IPS DF 6.9 (cell line): ENCODE measurements at regions not wholly inside any gene's neighbourhood (a gene's known extent, or its start where the extent isn't known, plus 50 kb on each side); places are given as distances from the start of the nearest gene placed in this dataset.

Source experiments
- DNase-seq: peaks from one replicate; pipeline ENCODE4 v3.0.0-alpha.2; 2013; ENCODE audit warnings: low read depth, low spot score
- H3K27ac ChIP-seq: one replicate; pipeline ENCODE4 v1.5.1; 2013; ENCODE audit warnings: low read length, control low read depth
- H3K27me3 ChIP-seq: 2 replicates; pipeline ENCODE4 v1.6.1; 2013; ENCODE audit warnings: mild to moderate bottlenecking, low read length; ENCODE audit not compliant: control insufficient read depth, insufficient read depth
- H3K36me3 ChIP-seq: 2 replicates; pipeline ENCODE4 v1.6.1; 2013; ENCODE audit warnings: low read length; ENCODE audit not compliant: control insufficient read depth, insufficient read depth
- H3K4me1 ChIP-seq: 2 replicates; pipeline ENCODE4 v1.6.1; 2013; ENCODE audit warnings: low read length; ENCODE audit not compliant: control insufficient read depth, insufficient read depth
- H3K4me3 ChIP-seq: 2 replicates; pipeline ENCODE4 v1.5.1; 2013; ENCODE audit warnings: mild to moderate bottlenecking, low read length
- H3K9me3 ChIP-seq: 2 replicates; pipeline ENCODE4 v1.6.1; 2013; ENCODE audit warnings: low read length, inconsistent platforms; ENCODE audit not compliant: control insufficient read depth, insufficient read depth
- WGBS: extraction: QIAGEN DNeasy Blood & Tissue Kit; methylation state at CpG from one replicate; pipeline ENCODE4 v1.1.7; 2013; ENCODE audit warnings: mixed read lengths, missing lambda C conversion rate; ENCODE audit not compliant: insufficient read length, insufficient coverage; 5-methylcytosine and 5-hydroxymethylcytosine counted together

DNA sequence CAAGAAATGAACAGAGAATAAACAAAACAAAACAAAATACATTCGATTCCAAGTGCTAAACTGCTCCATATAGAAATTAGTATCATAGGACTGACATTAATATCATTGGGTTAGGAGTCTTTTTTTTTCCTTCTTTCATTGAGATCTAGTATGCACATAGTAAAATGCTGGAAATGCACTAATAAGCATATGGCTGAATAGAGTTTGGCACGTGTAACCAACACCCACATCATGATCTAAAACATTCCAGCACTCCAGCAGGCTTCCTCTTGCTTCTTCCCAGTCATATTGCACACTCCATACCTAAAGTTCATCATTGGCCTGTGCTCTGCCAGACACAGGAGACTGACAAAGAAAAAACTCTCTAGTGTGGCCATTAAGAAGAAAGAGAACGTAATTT lies 117.5 kb downstream of the POU4F1 start:
- H3K27me3 ChIP-seq: no peaks in the 10 kb centered on the region
- no peak for DNase-seq
- no peaks in the 10 kb centered on the region for H3K36me3 ChIP-seq
- no peak overlapping the region for H3K27ac ChIP-seq
- no peaks in the 10 kb centered on the region for H3K9me3 ChIP-seq
- H3K4me1 ChIP-seq: no peaks in the 10 kb centered on the region
- no CpG with 5 or more reads among the region's 3 CpGs for WGBS
- H3K4me3 ChIP-seq: no peak overlapping the region

DNA sequence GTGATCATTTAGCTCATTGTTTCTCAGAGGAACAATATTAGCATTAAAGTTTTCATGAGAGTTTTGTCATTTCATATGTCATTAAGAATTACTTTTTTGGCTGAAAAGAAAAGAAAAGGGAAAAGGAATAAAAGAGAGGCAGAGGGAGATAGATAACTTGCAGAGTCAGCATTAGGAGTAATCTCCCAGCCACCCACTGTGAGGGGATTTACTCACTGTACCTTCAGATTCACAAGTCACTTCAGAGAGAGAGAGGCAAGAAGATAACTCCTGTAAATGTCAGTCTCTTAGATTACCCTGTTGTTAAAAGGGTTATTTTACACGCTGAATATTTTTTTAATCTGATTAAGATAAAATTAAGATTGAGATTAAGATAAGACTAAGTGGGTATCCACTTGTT lies 125.2 kb downstream of the POU4F1 start:
- DNase-seq: no peak
- Histone ChIP-seq H3K36me3 (no peaks in the 10 kb centered on the region), H3K27ac (no peak overlapping the region), H3K4me3 (no peak overlapping the region), H3K4me1 (no peaks in the 10 kb centered on the region), H3K27me3 (no peaks in the 10 kb centered on the region), H3K9me3 (no peaks in the 10 kb centered on the region)
- WGBS: no CpG with 5 or more reads among the region's 1 CpG

DNA sequence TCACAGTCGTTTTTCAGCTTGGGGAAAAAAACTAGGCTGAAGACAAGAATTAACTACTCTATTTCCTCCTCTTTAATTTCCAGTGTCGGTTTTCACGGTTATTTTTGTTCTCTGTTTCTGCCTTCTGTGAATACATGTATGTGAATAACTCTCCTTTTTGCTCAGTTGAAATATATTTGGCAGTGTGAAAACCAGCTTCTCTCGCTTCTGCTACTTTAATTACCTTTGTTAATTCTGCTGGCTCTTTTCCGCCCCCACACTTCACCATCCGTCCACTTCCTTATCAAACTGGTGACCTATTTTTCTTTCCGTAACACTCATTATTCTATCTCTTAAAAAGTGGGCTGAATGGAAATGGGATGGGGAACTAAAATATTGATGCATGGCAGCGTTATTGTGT lies 126.4 kb downstream of the POU4F1 start:
- Histone ChIP-seq H3K27me3 (no peaks in the 10 kb centered on the region), H3K36me3 (no peaks in the 10 kb centered on the region), H3K4me3 (no peak overlapping the region), H3K4me1 (no peaks in the 10 kb centered on the region), H3K27ac (no peak overlapping the region), H3K9me3 (no peaks in the 10 kb centered on the region)
- DNase-seq: no peak
- 100% methylated on average over 3 of the region's 8 CpGs for WGBS

DNA sequence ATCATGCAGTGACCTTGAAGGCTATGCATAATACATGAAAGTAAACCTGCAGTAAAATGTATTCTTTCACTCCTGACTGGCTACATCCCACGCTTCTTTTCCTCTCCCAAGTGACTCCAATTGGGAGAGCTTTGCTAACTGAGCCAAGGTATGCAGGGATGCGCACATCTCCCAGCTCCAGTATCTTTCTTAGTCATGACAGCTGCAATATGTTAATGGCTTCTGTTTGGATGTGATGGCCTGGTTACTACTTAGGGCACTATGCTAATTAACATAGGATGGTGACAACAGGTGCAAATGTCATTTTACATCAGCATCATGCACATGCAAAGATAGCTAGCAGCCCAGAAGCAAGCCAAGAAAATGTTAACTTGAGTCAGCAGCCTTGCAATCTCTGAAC lies 134.7 kb downstream of the POU4F1 start:
- no peak overlapping the region for H3K4me3 ChIP-seq
- H3K9me3 ChIP-seq: no peaks in the 10 kb centered on the region
- no peaks in the 10 kb centered on the region for H3K4me1 ChIP-seq
- DNase-seq: no peak
- no CpG with 5 or more reads among the region's 2 CpGs for WGBS
- no peaks in the 10 kb centered on the region for H3K27me3 ChIP-seq
- H3K27ac ChIP-seq: no peak overlapping the region
- no peaks in the 10 kb centered on the region for H3K36me3 ChIP-seq

DNA sequence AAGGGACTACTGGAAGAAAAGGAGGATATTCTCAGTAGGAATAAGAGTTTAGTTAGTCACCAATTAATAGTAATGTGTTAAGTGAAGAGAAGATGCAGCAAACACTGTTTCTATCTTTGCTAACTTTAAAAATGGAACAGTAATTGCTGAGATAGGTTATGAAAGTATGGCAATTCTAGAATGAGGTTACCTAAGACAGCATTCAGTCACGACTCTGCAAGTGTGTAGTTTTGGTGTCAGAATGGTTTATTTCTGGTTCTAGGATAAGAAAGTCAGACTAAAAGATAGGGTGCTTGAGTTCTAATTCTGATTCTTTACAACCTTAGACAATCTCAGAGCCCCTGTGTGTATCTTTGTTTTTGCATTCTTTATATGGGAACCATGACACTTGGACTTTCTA lies 138.1 kb downstream of the POU4F1 start:
- Histone ChIP-seq H3K27ac (no peak overlapping the region), H3K4me1 (no peaks in the 10 kb centered on the region), H3K9me3 (no peaks in the 10 kb centered on the region), H3K36me3 (no peaks in the 10 kb centered on the region), H3K4me3 (no peak overlapping the region), H3K27me3 (no peaks in the 10 kb centered on the region)
- no peak for DNase-seq
- no CpG with 5 or more reads among the region's 1 CpG for WGBS

DNA sequence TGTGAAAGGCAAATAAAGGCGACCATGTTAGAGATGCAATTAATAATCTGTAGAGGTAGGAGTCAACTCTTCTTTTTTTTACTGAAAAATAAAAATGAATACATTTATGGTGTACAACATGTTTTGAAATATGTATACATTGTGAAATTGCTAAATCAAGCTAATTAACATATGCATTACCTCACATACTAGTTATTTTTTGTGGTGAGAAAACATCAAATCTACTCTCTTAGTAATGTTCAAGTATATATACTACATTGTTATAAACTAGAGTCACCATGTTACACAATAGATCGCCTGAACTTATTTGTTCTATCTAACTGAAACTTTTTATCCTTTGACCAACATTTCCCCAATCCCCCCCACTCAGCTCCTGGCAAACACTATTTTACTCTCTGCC lies 143.2 kb downstream of the POU4F1 start:
- Histone ChIP-seq H3K36me3 (no peaks in the 10 kb centered on the region), H3K27me3 (no peaks in the 10 kb centered on the region), H3K4me3 (no peak overlapping the region), H3K9me3 (no peaks in the 10 kb centered on the region), H3K27ac (no peak overlapping the region), H3K4me1 (no peaks in the 10 kb centered on the region)
- DNase-seq: no peak
- no CpG with 5 or more reads among the region's 2 CpGs for WGBS

DNA sequence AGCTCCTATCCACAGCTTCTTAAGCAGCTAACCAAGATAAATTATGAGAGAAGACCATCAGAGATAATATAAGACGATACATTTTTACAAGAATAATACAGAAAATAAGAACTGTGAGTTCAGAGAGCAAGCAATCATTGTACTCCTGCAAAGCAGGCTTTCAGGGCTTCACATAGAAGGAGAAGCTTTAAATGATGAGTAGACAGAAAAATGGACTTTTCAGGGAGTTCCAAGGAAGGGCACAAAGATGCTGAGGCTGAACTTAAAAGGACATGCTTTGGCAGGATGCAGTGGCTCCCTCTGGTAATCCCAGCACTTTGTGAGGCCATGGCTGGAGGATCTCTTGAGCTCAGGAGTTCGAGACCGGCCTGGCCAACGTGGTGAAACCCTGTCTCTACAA lies 159.5 kb downstream of the POU4F1 start:
- no peak overlapping the region for H3K27ac ChIP-seq
- no peak for DNase-seq
- H3K4me3 ChIP-seq: no peak overlapping the region
- H3K36me3 ChIP-seq: no peaks in the 10 kb centered on the region
- no peaks in the 10 kb centered on the region for H3K4me1 ChIP-seq
- H3K27me3 ChIP-seq: no peaks in the 10 kb centered on the region
- H3K9me3 ChIP-seq: no peaks in the 10 kb centered on the region
- no CpG with 5 or more reads among the region's 4 CpGs for WGBS

DNA sequence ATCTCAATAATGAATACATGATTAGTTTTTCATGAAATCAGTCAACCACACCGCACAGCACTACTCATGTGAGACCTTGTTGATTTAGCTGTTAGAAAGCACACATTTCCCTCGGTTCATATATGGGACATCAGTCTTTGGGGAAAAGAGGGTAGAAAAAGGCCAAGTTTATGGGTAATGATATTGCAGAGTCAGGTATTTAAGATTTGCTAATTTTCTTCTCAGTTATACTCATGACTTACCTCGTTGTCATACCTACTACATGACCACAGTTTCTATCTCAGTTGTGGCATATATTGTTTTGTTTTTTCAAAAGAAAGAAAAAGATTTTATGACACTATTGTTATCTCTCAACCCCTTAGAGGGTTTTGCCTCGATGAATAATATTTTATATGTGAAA lies 165.6 kb downstream of the POU4F1 start:
- Histone ChIP-seq H3K9me3 (no peaks in the 10 kb centered on the region), H3K36me3 (no peaks in the 10 kb centered on the region), H3K4me3 (no peak overlapping the region), H3K4me1 (no peaks in the 10 kb centered on the region), H3K27me3 (no peaks in the 10 kb centered on the region), H3K27ac (no peak overlapping the region)
- no peak for DNase-seq
- no CpG with 5 or more reads among the region's 4 CpGs for WGBS

DNA sequence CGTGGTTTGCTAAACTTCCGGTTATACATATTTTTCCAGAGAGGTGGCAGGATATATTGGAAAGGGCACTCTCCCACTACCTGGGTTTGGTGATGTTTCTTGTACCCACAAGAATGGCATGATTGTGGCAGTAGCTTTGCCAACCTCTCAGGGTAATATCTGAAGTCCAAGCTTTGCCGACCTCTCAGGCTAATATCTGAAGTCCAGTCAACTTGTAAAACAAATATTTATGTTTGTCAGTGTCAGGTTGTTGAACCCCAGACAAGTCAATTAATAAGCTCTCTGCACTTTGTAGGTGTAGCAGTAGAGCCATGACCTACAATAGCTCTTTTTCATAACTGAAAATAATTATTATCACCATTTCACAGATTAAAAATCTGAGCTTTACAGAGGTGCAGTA lies 167.0 kb downstream of the POU4F1 start:
- Histone ChIP-seq H3K27me3 (no peaks in the 10 kb centered on the region), H3K4me3 (no peak overlapping the region), H3K4me1 (no peaks in the 10 kb centered on the region), H3K9me3 (no peaks in the 10 kb centered on the region), H3K36me3 (no peaks in the 10 kb centered on the region), H3K27ac (no peak overlapping the region)
- DNase-seq: no peak
- WGBS: no CpG with 5 or more reads among the region's 3 CpGs

DNA sequence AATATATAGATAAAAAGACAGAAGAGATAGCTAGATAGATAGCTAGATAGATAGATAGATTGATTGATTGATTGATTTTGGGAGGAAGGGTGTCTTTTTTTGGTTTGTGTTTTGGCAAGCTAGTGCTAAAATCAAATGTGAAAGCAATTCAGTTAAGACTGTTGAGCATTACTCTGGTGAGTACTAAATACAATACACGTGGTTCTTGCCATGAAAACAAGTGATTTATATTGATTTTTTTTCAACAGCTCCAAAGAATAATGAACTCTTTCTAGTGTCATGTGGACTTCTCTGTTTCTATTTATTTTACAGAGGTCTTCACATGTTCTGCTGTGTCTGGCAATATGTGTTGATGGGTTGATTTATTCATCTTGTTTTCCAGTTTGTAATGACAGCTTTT lies 172.0 kb downstream of the POU4F1 start:
- H3K9me3 ChIP-seq: no peaks in the 10 kb centered on the region
- H3K4me3 ChIP-seq: no peak overlapping the region
- DNase-seq: no peak
- no peaks in the 10 kb centered on the region for H3K36me3 ChIP-seq
- H3K27me3 ChIP-seq: no peaks in the 10 kb centered on the region
- no CpG with 5 or more reads among the region's 1 CpG for WGBS
- H3K27ac ChIP-seq: no peak overlapping the region
- peaks cover 2% of the 10 kb centered on the region; the same call in 1 of the 2 replicates for H3K4me1 ChIP-seq

DNA sequence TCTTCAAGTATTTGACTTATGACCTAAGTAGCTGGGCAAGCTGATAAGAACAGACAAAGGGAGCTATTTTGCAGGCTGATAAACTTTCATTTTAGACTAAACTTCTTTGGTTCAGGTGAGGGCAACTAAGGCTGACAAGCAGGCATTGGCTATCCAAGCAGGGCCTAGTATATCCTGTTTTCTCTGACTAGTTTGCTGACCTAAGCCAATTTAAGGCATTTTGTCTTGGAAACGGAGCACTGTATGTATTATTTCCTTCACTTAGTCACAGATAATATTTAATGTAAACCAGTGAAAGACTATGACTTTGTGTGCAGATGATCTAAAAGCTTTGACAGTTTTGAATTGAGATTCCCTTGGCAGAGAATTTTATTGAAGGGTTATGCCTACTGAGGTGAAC lies 172.5 kb downstream of the POU4F1 start:
- no peak overlapping the region for H3K4me3 ChIP-seq
- WGBS: no CpG with 5 or more reads among the region's 1 CpG
- H3K4me1 ChIP-seq: peaks cover 2% of the 10 kb centered on the region; the same call in 1 of the 2 replicates
- H3K27ac ChIP-seq: no peak overlapping the region
- no peaks in the 10 kb centered on the region for H3K27me3 ChIP-seq
- DNase-seq: no peak
- H3K9me3 ChIP-seq: no peaks in the 10 kb centered on the region
- no peaks in the 10 kb centered on the region for H3K36me3 ChIP-seq
